SHP77 (cell line): ENCODE measurements at regions not wholly inside any gene's neighbourhood (a gene's known extent, or its start where the extent isn't known, plus 50 kb on each side); places are given as distances from the start of the nearest gene placed in this dataset.
"Not testable (repeated sequence)": the region's sequence is repeated elsewhere in the genome, so short reads cannot be mapped to it uniquely, and the experiment has no call there.

Experiments
- DNase-seq, 2 experiments: peaks; one replicate each; lab custom pipeline; 2025; lab: John Stamatoyannopoulos, UW

DNA sequence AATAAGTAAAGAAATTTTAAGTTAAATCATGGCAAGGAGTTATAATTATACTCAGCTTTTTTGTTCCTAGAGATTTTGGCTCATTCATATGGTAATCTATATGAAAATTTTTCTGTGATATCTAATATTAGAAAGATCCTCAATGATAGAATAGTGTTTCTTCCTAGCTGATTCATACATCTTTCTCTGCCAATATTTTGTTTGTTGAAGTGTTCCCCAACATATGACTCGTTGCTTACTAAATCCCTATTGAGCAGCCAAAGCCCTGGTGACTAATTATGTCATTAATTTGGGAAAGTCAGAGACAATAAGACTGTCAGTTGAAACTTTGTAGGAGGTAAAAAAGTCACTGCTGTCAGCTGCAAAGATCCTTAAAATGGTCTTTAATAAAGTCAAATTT, 1348.5 kb upstream of the CDH18 start:
- DNase-seq, result not testable (repeated sequence)

DNA sequence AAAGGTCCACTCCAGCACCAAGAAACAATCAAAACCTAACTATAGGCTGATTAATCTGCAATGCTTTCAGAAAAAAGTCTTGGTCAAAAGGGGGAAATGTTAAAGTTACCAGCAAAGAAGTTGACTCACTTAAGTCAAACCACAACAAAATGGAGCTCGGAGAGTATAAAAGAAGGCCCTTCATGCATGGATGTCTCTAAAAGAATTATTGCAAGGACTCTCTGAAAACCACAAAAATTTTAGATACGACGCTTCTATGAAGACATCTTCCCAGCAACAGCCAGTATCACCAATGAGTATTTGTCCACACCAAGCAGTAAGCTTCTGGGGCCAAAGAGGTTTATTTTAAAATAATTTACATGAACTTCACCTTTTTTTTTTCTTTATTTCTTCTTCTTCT, 1327.4 kb upstream of the CDH18 start:
- DNase-seq, result not testable (repeated sequence)

DNA sequence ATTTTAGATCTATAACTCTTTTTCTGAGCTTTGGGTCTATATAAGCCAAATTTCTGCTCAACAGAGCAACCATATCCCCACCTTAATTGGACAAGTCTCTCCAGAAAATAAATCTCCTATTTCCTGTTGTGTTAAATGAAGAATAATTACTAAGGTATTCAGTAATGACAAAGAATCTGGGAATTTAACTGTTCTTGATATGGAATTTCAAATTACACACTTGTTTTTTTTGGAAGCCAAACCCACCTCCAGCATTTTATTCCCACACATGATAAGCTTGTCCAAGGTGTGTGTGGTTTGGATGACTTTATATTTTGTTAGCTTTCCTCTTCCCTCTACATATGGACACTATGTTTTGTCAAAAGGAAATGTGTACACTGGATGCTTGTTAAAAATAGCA, 1313.2 kb upstream of the CDH18 start:
- not testable (repeated sequence) for DNase-seq

DNA sequence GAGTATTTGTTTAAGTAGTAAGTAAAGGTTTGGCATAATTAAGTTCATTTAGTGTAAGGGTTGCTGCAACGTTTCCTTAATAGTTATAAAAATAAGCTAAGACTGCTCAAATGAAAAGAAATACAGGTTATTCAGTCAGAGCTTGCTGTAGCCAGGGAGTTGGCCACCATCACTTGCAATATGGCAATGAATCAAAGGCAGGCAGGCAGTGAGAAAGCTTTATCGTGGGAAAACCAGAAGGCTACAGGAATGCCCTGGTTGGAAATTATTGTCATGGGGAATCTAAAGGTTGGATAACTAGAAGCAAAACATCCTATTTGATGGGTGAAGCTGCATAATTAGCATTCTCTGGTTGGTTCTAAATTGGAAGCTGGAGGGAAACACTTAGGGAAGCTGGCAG, 1286.4 kb upstream of the CDH18 start:
- not testable (repeated sequence) for DNase-seq

DNA sequence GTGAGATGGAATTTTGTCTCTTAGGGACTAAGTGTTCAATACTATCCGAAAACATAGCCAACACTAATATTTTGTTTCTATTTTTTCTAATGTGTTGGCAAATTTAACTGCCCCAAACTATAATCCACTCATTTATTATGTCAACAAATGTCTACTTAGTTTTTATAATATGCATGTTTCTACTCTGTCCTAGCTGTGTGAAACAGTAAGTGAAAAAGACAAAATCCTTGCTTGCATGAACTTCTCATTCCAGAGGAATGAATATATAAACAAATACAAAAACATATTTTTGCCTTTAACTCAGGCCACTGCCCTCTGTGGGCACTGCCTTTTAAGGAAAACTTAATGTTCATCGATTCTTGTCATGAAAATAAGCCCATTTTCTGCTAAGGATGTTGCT, 1275.4 kb upstream of the CDH18 start:
- DNase-seq, result no peak

DNA sequence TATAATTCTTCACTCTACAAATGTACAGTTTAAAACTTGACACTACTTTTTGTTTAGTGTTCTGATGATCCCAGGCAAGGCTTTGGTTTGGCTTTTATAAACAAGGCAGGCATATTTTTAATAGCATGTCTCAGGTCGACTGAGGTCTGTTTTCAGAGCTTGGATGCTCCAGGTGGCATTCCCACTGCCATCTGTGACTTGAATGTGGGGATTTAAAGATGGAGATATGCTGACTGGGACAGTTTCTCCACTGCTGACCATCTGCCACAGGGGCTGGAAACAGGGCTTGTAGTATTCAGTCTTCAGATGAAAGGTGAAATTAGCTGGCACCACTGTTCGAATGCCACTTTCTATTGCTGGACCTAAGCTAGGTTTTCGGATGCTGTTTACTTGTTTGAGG, 1266.2 kb upstream of the CDH18 start:
- DNase-seq, result no peak

DNA sequence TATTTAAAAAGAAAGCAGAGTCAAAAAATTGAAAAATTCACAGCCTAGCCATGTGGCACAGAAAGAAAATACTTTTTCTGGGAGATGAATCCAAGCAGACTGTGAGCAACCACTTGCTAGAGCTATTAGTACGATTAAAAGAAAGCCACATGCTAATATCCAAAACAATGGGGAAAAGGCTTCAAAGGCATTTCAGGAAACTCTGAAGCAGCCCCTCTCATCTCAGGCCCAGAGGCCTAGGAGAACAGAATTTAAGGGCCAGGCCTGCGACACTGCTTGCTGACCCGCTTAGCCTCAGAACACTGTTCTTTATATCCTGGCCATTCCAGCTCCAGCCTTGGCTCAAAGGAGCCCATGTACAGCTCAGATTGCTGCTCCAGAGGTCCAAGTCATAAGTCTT, 1257.0 kb upstream of the CDH18 start:
- DNase-seq, result no peak

DNA sequence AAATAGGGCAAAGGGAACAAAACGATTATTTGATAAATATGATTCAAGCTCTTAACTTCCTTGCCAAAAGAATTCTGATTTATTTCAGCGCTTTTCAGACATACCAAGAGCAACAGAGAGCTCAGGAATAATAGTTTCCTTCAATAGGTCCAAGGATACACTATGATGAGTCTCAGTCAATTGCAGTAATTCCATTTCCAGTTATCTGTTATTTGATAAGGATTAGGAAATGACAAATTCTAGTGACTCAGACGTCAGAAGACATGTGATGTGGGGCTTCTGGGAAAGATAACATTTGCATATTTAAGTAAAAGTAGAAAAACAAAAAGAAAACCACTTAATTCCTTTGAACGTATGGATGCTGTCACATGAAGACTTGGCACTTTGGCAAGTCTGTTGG, 1250.8 kb upstream of the CDH18 start:
- no peak for DNase-seq

DNA sequence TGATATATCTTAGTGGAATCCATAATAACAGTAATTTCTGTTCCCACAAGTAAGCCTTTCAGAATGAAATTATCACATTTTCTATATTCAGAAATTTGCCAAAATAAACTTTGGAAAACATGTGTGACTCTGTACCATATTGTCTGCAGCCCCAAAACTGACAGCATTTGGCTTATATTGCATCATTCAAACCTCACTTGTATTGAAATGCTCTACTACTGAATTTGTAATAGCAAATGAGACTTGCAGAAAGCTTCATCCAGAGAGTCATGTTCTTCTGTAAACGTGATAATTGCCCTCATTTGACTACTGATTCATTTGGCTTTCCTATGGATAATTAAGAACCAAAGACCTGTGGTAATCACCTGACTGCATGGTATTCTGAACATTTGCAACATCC, 1249.5 kb upstream of the CDH18 start:
- DNase-seq, result no peak

DNA sequence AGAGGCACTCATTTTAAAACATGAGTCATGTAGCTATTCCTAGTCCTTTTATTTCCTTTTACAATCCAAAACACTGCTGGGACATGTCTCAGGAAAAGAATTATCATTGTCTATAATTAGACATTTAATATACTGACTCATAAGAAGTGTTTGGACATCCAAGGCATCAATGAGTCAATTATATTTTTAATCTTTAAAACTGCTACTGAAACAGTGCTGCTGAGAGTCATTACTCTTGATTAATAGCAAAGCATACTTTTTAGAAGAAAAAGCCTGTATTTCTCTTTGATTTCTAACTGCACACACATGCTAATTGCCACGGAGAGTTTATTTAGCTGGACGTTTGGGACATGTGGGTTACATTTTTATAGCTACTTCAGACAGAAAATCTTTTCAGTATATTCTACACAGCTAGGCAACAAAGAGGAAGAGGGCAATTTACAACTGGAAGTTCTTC, 1249.0 kb upstream of the CDH18 start:
- no peak for DNase-seq

DNA sequence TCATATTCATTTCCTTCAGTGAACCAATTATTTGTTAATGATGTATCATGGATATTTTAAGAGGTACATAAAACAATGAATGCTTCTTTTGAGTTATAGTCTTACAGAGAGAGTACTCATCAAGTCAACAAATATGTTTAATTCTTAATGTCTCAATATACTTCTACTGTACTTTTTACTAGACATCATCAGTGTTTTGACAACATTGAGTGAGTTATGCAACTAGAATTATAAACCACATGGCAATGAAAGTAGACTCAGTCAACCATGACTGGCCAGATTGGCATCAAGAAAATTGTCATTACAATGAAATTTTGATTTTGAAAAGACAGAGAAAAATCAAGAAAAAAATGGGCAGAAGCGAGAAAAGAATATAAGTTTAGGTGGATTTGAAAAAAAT, 1248.1 kb upstream of the CDH18 start:
- no peak for DNase-seq

DNA sequence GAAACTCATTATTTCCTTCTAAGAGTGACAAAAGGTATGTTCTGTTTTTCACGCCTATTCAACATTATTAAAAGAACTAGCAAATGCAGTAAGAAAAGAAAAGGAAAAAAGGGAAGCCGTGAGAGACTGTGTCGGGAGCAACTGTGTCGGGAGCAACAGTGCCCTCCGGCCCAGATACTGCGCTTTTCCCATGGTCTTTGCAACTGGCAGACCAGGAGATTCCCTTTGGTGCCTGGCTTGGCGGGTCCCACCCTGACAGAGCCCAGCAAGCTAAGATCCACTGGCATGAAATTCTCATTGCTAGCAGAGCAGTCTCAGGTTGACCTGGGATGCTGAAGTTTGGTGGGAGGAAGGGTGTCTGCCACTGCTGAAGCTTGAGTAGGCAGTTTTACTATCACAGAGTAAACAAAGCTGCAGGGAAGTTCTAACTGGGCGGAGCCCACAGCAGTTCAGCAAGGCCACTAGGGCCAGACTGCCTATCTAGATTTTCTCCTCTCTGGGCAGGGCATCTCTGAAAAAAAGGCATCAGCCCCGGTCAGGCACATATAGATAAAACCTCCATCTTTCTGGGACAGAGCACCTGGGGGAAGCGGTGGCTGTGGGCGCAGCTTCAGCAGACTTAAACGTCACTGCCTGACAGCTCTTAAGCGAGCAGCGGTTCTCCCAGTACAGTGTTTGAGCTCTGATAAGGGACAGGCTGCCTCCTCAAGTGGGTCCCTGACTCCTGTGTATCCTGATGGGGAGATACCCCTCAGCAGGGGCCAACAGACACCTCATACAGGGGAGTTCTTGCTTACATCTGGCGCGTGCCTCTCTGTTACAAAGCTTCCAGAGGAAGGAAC, 1237.4 kb upstream of the CDH18 start:
- no peak for DNase-seq

DNA sequence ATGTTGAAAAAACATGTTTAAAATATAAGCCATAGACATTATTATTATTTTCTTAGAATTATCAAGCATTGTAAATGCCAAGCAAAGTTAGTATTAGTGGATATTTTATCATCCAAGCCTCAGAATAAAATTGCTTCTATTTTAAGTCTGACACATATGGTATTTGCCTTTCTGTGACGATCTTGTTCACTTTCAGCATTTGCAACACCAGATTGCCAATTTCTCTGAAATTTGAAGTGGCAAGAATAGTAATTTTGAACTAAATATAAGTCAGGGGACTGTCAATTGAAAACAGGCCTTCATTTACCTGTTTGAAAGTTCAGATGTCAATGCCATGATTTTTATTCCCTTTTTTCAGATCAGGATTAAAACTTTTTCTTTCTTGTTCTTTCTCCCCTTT, 1233.6 kb upstream of the CDH18 start:
- no peak for DNase-seq

DNA sequence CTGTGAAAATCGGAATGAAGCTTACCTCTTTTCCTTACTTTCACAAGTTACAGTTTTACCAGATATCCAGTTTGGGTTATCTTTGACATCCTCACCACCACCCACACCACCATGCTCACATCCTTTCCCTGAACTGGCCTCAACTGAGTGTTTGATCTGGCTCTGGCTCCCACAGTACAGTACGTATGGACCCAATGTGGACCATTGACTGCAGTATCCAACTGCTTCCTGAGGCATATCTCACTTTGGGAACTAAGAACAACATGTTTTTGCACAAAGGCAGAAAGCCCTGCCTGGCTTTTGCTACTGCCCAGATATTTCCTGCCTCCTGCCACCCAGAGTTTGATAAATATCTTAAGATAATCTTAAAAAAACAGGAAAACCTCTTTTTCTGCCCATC, 1232.0 kb upstream of the CDH18 start:
- DNase-seq, result no peak

DNA sequence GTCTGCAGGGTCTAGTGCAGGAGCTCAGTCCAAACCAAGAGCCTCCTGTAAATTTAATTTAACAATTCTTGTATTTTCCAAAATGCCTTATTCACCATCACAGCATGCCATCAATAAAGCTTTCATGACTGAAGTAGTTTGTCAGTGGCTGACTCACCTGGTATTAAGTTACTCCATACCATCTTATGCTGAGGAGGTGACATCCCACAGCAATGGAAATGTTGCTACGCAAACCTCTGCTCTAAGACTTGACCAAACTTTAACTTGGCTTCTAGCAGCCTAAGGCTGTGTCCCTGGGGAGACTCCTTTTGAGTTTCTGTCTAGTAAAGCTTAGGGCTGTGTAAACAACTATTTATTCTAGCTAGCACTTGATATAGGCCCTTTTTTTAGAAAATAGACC, 1231.3 kb upstream of the CDH18 start:
- no peak for DNase-seq

DNA sequence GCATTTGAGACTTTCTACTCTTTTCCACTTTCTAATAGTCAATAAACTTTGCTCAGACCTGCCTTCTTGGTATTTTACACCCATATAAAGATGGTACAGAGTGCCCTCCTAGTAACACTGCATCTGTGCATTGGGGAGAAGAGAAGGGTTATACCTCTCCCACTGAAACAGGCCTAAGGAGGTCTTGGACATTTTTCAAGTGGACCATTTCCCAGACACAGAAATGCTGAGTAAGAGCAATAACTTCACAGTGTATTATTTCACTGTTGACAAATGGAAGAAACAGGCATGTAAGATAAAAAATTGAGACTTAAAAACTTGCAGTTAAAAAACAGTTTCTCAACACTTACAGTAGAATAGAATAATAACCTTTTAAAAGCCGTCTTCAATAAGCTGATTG, 1224.0 kb upstream of the CDH18 start:
- DNase-seq, result no peak

DNA sequence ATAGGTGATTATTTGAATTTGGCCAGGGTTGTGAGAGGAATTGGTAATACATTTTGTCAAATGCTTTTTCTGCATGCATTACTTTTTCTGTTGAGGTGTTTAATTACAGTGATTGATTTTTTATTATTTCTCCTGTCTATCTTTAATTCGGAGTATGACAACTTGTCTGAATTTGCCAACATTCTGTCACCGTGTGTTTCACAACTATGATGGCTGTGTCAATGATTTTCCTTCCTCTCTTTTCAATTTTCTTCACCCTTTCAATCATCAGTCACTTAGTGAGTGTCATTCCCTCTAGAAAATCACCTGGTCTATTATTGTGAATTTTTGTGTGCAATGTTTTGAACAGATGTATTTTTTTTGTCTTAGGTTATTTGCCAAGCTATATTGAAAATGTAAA, 1221.4 kb upstream of the CDH18 start:
- no peak for DNase-seq

DNA sequence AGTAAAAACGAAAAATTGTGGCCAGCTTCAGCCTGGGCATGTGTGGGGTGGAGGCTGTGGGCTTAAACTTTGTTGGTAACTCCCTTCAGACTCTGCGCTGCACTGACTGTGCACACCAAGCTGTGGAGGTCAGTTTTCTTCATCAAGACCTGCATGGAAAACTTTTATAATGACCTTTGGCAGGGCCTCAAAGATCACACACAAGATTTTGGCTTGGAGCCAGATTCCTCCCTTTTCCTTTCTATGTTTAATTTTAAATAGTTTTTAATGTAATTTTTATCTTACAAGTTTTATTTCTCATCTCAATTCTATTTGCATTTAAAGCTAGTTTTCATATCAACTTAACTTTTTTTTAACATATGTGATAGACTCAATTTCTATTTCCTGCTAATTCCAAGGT, 1211.1 kb upstream of the CDH18 start:
- DNase-seq, result no peak

DNA sequence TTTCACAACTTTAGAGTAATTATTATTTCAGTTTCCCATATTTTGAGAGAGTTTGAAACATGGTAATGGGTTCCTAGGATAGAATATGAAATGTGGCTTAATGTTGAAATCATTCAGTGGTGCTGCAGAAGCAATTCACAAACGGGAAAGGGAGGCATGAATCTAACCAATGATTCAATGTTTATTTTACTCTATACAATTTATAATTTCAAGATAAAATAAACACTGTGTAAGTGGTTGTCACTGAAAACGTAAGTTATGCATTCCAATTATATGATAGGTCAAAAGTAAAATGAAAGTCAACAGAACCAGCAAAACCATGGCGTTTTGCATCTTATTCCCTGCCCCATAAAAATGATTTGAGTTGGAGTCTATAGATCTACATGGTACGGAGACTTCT, 1207.1 kb upstream of the CDH18 start:
- DNase-seq, result no peak

DNA sequence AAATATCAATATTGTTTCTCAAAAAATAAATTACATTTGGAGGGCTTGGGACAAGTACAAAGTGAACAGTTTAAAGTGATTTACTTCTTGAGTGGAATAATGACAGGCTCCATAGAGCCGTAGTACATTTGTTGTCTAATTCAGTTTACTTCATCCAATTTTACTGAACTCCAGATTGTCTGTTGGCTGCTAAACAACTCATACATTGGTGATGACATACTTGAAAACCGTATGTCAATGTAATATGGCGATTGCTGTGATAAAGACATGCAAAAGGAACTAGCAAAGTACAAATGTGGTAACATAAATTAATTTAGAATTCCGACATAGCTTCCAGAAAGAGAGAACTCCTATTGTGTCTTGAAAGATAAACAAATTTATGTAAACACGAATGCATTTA, 1197.5 kb upstream of the CDH18 start:
- no peak for DNase-seq

DNA sequence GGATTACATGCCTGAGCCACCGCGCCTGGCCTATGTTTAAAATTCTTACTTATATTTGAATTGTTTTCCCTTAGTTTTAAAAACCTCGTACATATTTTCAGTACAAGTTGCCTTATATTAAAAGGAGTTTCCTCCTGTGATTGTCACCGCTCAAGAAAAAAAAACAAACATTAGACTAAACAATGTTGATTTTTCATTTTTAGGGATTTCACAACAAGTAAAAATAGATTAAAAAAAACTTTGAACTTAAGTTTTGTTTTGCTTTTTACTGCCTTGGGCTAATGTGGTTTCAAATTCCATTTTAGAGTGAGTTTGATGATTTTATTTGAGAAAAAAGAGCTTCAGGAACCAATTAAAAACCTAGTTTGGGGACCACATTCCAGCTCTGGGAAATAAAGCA, 1196.6 kb upstream of the CDH18 start:
- DNase-seq, result no peak

DNA sequence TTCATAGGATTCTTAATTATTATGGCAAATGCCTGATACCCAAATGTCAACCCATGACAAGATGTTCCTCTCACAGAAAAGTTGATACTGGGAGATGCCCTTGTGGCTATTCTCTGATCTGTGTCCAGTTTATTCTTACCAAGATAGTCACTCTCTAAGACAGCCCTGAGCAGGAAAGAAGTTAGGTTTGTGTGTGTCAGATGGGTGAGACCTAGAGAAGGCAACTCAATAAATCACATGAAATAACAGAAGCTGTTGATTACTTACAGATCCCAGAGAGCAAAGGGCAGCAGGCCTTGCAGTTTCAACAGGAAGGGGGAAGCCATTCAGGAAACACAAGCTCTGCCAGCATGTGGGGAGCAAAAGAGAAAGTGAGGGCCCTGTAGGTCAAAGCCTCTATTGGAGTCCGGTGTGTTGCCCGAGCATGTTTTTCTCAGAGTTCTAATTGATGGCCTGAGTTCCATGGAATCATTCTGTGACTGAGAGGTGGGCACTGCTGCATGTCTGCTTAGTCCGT, 1193.7 kb upstream of the CDH18 start:
- DNase-seq, result no peak

DNA sequence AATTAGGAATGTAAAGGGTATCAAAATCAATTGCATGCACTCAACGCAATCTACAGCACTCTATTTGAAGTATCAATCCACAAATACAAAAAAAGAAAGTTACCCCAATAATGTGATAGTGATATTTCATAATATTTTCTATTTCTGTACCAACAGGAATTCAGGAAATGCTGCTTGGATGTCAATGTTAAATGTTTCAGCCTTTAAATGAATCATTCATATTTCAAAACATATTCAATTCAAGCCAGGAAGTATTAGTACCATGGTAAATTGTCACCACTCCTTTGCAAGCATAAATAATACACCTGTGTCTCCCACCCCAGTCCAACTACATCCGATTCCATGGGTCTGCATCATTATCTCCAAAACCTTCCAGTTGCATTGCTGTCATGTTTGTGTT, 1185.5 kb upstream of the CDH18 start:
- no peak for DNase-seq

DNA sequence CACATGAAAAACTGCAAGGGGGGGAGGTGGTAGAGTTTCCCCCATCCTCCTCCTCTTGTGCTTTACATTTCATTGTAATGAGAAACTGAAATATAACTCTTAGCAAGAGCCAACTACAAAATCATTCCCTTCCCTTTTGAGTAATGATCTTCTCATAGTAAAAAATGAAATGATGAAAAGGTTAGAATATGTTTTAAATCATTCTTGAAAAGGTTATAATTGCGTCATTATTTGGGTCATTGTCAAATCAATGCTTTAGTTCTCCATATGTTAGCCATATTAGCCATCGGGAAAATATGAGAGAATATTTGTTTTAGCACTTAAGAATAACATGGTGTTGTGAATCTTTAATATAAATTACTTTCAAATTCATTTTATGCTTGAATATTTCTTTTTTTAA, 1185.0 kb upstream of the CDH18 start:
- DNase-seq, result no peak
